ENCODE measurements at regions not wholly inside any gene's neighbourhood (a gene's known extent, or its start where the extent isn't known, plus 50 kb on each side); places are given as distances from the start of the nearest gene placed in this dataset.

GRCh38 chr3:145079436-145079835 lies 1081.5 kb downstream of the PLOD2 start:
- no peaks in the 10 kb centered on the region for H3K27me3 Mint-ChIP-seq (ENCODE audit: insufficient read depth)
- WGBS, 2 experiments (ENCODE audit: insufficient coverage in 1 of 2, insufficient read length in 1 of 2), result 94 to 100% methylated on average over 1 to 2 of the region's 2 CpGs
- H3K36me3 ChIP-seq (ENCODE audit: control insufficient read depth, insufficient read depth, low read length), result no peaks in the 10 kb centered on the region
- no peak overlapping the region for H3K27ac ChIP-seq (ENCODE audit: low read depth, low read length)
- no peak overlapping the region for H3K27ac Mint-ChIP-seq
- H3K27me3 ChIP-seq (ENCODE audit: control insufficient read depth, insufficient read depth, low read length, poor library complexity, severe bottlenecking), result no peaks in the 10 kb centered on the region
- H3K9me3 ChIP-seq (ENCODE audit: control insufficient read depth, low read length), result no peaks in the 10 kb centered on the region
- H3K36me3 Mint-ChIP-seq (ENCODE audit: low read depth), result no peaks in the 10 kb centered on the region
- DNase-seq, result no peak
- H3K4me1 ChIP-seq (ENCODE audit: control insufficient read depth, insufficient read depth, low read length), result no peaks in the 10 kb centered on the region
- H3K4me3 ChIP-seq (ENCODE audit: low read length), result no peak overlapping the region
- H3K9ac ChIP-seq (ENCODE audit: extremely low read depth, low read length, poor library complexity, severe bottlenecking), result no peak overlapping the region
- peaks cover 2% of the 10 kb centered on the region for H3K4me1 Mint-ChIP-seq
- H3K4me3 Mint-ChIP-seq, result no peak overlapping the region
- TF ChIP-seq CTCF (conservative IDR thresholded peaks at IDR 0.05), result no peak
- H3K9me3 Mint-ChIP-seq, result no peaks in the 10 kb centered on the region

- Mint-ChIP-seq H3K4me1 (peaks cover 20% of the 10 kb centered on the region), H3K36me3 (ENCODE audit: low read depth) (no peaks in the 10 kb centered on the region), H3K27ac (no peak overlapping the region), H3K4me3 (no peak overlapping the region), H3K9me3 (no peaks in the 10 kb centered on the region), H3K27me3 (ENCODE audit: insufficient read depth) (no peaks in the 10 kb centered on the region)
- no peak overlapping the region for H3K9ac ChIP-seq (ENCODE audit: extremely low read depth, low read length, poor library complexity, severe bottlenecking)
- H3K27ac ChIP-seq (ENCODE audit: low read depth, low read length), result no peak overlapping the region
- no peaks in the 10 kb centered on the region for H3K4me1 ChIP-seq (ENCODE audit: control insufficient read depth, insufficient read depth, low read length)
- no peaks in the 10 kb centered on the region for H3K36me3 ChIP-seq (ENCODE audit: control insufficient read depth, insufficient read depth, low read length)
- no peak for DNase-seq
- H3K4me3 ChIP-seq (ENCODE audit: low read length), result no peak overlapping the region
- H3K27me3 ChIP-seq (ENCODE audit: control insufficient read depth, insufficient read depth, low read length, poor library complexity, severe bottlenecking), result no peaks in the 10 kb centered on the region
- no peaks in the 10 kb centered on the region for H3K9me3 ChIP-seq (ENCODE audit: control insufficient read depth, low read length)
- 100% methylated on average over 1 of the region's 1 CpG; no CpG with 5 or more reads in 1 of the 2 experiments for WGBS, 2 experiments (ENCODE audit: insufficient coverage in 1 of 2, insufficient read length in 1 of 2)
- peak; percentile 55 for TF ChIP-seq CTCF (conservative IDR thresholded peaks at IDR 0.05)
Measured at GRCh38 chr3:145087038-145087437, 1073.9 kb downstream of the PLOD2 start.

- Histone ChIP-seq H3K27ac (ENCODE audit: low read depth, low read length) (no peak overlapping the region), H3K9me3 (ENCODE audit: control insufficient read depth, low read length) (no peaks in the 10 kb centered on the region), H3K4me1 (ENCODE audit: control insufficient read depth, insufficient read depth, low read length) (no peaks in the 10 kb centered on the region), H3K9ac (ENCODE audit: extremely low read depth, low read length, poor library complexity, severe bottlenecking) (no peak overlapping the region), H3K27me3 (ENCODE audit: control insufficient read depth, insufficient read depth, low read length, poor library complexity, severe bottlenecking) (no peaks in the 10 kb centered on the region), H3K36me3 (ENCODE audit: control insufficient read depth, insufficient read depth, low read length) (no peaks in the 10 kb centered on the region), H3K4me3 (ENCODE audit: low read length) (no peak overlapping the region)
- Mint-ChIP-seq H3K27me3 (ENCODE audit: insufficient read depth) (no peaks in the 10 kb centered on the region), H3K36me3 (ENCODE audit: low read depth) (no peaks in the 10 kb centered on the region), H3K27ac (no peak overlapping the region), H3K9me3 (no peaks in the 10 kb centered on the region), H3K4me3 (no peak overlapping the region), H3K4me1 (peaks cover 20% of the 10 kb centered on the region)
- no peak for DNase-seq
- WGBS, 2 experiments (ENCODE audit: insufficient coverage in 1 of 2, insufficient read length in 1 of 2), result 78 to 95% methylated on average over 1 to 2 of the region's 2 CpGs
- TF ChIP-seq CTCF (conservative IDR thresholded peaks at IDR 0.05), result no peak
Measured at GRCh38 chr3:145088917-145089316, 1072.1 kb downstream of the PLOD2 start.
